GM10266 (cell line): ENCODE measurements at regions not wholly inside any gene's neighbourhood (a gene's known extent, or its start where the extent isn't known, plus 50 kb on each side); places are given as distances from the start of the nearest gene placed in this dataset.

ENCODE experiments used
- DNase-seq: peaks from one replicate; pipeline ENCODE4 v3.0.0; 2012; ENCODE audit errors: extremely low spot score
- TF ChIP-seq, protein P1 (sequence below): IDR thresholded peaks from 2 replicates; pipeline ENCODE4 v1.5.1; 2012; ENCODE audit warnings: mild to moderate bottlenecking, low read depth; ENCODE audit not compliant: control insufficient read depth, insufficient read depth; ENCODE audit errors: missing control alignments

DNA sequence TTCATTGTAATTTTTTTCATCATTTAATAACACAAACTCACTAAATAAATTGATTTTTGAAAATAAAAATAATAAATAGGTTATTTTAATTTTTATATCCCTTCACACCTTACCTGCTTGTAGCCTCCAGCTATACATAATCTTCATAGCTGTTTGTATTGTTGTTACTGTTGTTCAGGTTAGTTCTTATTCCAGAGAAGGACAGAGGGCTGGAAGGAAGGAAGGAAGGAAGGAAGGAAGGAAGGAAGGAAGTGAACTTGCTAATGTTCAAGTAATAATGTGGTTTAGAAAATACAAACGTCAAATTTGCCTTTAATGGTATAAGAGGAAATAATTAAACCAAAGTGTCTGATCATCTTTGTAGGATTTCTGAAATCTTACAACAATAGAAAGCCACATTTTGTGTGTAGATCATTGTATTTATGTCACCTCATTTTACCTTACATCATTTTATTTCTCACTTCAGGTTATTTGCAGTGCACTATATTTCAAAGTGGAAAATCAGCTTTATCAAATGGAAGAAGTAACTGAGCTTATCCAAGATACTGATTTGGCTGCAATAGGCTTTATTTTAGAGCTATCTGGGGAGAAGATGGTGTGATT is 660.0 kb upstream of the CCDC54 start:
- DNase-seq = no peak
- TF ChIP-seq, protein P1, sequence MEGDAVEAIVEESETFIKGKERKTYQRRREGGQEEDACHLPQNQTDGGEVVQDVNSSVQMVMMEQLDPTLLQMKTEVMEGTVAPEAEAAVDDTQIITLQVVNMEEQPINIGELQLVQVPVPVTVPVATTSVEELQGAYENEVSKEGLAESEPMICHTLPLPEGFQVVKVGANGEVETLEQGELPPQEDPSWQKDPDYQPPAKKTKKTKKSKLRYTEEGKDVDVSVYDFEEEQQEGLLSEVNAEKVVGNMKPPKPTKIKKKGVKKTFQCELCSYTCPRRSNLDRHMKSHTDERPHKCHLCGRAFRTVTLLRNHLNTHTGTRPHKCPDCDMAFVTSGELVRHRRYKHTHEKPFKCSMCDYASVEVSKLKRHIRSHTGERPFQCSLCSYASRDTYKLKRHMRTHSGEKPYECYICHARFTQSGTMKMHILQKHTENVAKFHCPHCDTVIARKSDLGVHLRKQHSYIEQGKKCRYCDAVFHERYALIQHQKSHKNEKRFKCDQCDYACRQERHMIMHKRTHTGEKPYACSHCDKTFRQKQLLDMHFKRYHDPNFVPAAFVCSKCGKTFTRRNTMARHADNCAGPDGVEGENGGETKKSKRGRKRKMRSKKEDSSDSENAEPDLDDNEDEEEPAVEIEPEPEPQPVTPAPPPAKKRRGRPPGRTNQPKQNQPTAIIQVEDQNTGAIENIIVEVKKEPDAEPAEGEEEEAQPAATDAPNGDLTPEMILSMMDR = no peak

DNA sequence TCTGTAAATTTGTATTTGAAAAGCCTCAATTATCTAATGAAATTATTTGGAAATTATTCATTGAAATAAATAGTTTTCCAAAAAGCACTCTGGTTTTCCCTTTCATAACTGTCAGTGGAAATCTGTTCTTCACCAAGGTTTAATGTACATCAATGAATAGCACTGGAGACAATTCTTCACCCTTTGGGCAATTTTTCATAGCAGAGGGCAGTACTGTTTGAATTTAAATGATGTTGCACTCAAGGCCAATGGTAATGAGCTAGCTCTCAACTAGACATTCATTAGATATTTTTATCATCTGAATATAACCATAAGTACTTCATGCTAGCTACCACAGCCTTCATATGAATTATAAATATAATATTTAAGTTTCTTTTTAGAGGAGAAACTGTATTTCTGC is 658.2 kb upstream of the CCDC54 start:
- DNase-seq = no peak
- TF ChIP-seq, protein P1 = no peak

DNA sequence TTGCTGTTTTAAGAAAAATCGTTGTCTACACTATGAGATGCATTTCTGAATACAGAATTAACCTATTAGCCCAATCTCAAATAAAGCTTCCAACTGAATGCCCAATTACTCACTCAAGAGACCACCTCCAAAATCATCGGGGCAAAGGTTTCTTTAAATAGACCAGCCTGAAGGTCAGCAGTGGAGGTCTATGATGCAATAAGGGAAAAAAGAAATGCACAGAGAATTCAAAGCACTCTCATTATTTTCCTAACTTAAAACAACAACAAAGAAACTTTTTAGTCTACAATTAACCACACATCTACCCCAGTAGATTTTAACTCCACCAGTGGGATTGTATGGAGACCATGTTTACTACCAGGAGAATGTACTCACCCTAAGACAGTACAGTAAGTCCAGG is 657.7 kb upstream of the CCDC54 start:
- TF ChIP-seq, protein P1 = no peak
- no peak for DNase-seq

DNA sequence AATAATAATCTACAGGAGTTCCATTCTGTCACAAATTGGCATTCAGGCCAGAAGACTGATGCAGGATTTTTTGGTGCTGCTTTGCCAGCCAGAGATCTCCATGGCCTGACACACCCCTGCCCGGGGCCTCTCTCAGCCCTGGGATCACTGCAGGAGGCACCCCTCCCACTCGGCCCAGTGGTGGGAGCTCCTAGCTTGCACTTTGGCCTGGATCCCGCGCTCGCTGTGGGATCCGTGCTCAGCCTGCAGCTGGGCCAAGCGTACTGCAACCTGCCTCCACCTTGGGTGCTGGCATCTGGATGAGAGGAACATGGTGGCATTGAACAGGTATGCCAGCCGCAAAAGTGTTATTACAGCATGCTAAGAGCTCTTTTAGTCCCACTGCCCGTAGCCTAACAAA is 656.7 kb upstream of the CCDC54 start:
- DNase-seq = no peak
- TF ChIP-seq, protein P1 = no peak

DNA sequence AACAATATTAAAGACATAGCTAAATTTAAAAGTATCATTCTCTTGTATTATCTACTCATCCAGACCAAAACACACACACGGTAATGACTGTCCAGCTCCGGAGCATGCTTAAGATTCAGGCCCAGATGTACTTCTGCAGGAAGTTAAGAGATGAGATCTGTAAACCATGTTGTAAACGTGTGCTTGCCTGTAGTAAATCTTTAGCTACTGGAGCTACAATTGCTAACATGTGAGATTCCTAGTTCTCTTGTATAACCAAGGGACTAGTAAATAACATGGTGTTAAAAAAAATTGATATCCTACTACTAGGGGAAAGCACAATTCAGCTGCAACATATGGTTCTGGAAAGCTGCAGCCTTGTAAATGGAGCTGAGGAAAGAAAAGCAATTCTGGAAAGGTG is 651.7 kb upstream of the CCDC54 start:
- no peak for DNase-seq
- TF ChIP-seq, protein P1 = no peak

DNA sequence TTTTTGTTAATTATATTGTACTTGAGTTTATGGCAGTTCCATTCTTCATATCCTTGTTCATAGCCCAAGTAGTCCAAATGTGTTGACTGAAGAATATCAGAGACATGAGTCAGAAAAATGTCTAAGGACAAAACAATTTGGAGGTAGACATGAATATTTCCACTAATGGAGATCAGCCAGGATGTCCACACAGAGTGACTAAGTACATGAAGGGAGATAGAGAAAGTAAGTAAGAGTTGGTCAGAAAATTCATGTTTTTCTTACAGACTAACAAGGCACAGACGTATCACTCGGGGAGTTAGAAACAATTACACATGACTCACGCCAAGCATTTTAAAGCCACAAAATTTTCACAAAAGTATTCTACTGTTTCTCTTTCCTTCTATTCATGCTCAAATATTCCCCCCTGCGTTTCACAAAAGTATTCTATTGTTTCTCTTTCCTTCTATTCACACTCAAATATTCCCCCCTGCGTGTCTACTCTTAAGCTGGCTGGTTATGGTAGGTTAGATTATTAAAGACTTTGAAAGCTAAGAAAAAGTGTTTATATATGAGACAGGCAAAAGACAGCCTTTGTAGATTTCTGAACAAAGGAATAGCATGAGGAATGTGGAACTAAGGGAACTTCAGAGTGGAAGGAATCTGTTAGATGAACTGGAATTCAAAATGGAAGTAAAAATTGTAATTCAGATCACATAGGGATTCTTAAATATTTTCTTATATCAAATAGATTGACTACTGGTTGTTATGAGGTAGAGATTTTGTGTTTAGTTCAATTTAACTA is 648.7 kb upstream of the CCDC54 start:
- TF ChIP-seq, protein P1 = no peak
- no peak for DNase-seq

DNA sequence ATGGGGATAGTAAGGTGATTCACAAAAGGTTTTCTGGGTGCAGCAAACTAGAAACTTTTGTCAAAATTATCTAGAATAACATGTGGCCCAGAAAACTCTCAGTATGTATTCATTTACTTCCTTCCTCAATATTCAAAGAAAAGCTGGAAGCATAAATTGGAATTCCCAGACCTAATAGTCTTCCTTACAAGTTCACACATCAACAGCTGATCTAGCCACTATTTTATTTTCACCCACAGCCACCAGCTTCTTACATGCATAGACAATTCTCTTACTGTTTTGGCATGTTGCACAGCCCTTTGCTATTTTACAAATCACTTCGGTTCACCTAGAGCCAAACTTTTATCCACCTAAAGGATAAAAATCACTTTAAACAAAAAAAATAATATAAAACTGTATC is 647.8 kb upstream of the CCDC54 start:
- DNase-seq = no peak
- TF ChIP-seq, protein P1 = no peak
